Neural cell (in vitro differentiated cells): ENCODE measurements at regions not wholly inside any gene's neighbourhood (a gene's known extent, or its start where the extent isn't known, plus 50 kb on each side); places are given as distances from the start of the nearest gene placed in this dataset.

Experiments used
- CTCF ChIP-seq: fragments of 450-650 bp; IDR thresholded peaks from 2 replicates; pipeline ENCODE4 v1.5.1; 2014; ENCODE audit warnings: antibody characterized with exemption, mild to moderate bottlenecking, moderate library complexity; ENCODE audit not compliant: poor library complexity, severe bottlenecking
- EZH2 ChIP-seq: fragments of 200-600, 300-800 bp; shearing (Covaris generic), sonication (generic); IDR thresholded peaks from 2 replicates; pipeline ENCODE4 v1.6.1; 2014; ENCODE audit warnings: antibody characterized with exemption, low read length, borderline replicate concordance, mild to moderate bottlenecking; ENCODE audit not compliant: insufficient read depth, poor library complexity, severe bottlenecking

- no peak for TF ChIP-seq CTCF
- TF ChIP-seq EZH2: no peak
Observed at GRCh38 chr5:35336230-35336629, 105.9 kb upstream of the PRLR start.
